ENCODE measurements at regions not wholly inside any gene's neighbourhood (a gene's known extent, or its start where the extent isn't known, plus 50 kb on each side); places are given as distances from the start of the nearest gene placed in this dataset.

- no peak for ATAC-seq
- no peak for TF ChIP-seq POLR2AphosphoS5 (IDR thresholded peaks at IDR 0.05)
- TF ChIP-seq EP300 (IDR thresholded peaks at IDR 0.05) = no peak
- TF ChIP-seq, protein P1, sequence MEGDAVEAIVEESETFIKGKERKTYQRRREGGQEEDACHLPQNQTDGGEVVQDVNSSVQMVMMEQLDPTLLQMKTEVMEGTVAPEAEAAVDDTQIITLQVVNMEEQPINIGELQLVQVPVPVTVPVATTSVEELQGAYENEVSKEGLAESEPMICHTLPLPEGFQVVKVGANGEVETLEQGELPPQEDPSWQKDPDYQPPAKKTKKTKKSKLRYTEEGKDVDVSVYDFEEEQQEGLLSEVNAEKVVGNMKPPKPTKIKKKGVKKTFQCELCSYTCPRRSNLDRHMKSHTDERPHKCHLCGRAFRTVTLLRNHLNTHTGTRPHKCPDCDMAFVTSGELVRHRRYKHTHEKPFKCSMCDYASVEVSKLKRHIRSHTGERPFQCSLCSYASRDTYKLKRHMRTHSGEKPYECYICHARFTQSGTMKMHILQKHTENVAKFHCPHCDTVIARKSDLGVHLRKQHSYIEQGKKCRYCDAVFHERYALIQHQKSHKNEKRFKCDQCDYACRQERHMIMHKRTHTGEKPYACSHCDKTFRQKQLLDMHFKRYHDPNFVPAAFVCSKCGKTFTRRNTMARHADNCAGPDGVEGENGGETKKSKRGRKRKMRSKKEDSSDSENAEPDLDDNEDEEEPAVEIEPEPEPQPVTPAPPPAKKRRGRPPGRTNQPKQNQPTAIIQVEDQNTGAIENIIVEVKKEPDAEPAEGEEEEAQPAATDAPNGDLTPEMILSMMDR (IDR thresholded peaks at IDR 0.05) = no peak
- no peak for TF ChIP-seq POLR2A (IDR thresholded peaks at IDR 0.05)
- 72 to 82% methylated on average over 4 to 10 of the region's 10 CpGs for WGBS, 2 donors (ENCODE audit: low coverage in 1 of 2)
- Histone ChIP-seq H3K36me3 (no peaks in the 10 kb centered on the region), H3K27ac (no peak overlapping the region), H3K4me1 (no peaks in the 10 kb centered on the region), H3K27me3 (no peaks in the 10 kb centered on the region), H3K9me3 (peaks cover 0 to under 1% (median 0%) of the 10 kb centered on the region in 3 donors), H3K4me3 (no peak overlapping the region)
Measured at GRCh38 chr6:1144842-1145767, 166.8 kb upstream of the FOXQ1 start.

DNA sequence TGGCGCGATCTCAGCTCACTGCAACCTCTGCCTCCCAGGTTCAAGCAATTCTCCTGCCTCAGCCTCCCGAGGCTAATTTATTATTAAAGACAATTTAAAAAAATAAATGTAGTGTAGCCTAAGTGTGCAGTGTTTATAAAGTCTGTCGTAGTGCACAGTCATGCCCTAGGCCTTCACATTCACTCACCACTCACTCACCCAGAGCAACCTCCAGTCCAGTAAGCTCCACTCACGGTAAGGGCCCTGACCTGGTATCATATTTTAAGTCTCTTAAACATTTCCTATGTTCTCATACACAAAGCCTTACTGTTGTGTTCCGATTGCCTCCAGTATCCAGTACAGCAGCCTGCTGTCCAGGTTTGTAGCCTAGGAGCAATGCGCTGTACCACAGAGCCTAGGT, 168.2 kb upstream of the FOXQ1 start:
- Histone ChIP-seq H3K4me1 (no peaks in the 10 kb centered on the region), H3K9me3 (peaks cover 0 to 9% (median 0%) of the 10 kb centered on the region in 3 donors), H3K27ac (no peak overlapping the region), H3K36me3 (no peaks in the 10 kb centered on the region), H3K4me3 (no peak overlapping the region), H3K27me3 (no peaks in the 10 kb centered on the region)
- WGBS, 2 donors (ENCODE audit: low coverage in 1 of 2) = 51% methylated on average over 7 of the region's 7 CpGs
- no peak for ATAC-seq
- TF ChIP-seq, protein P1 (IDR thresholded peaks at IDR 0.05) = no peak
- TF ChIP-seq POLR2A (IDR thresholded peaks at IDR 0.05) (no peak), POLR2AphosphoS5 (IDR thresholded peaks at IDR 0.05) (no peak), EP300 (IDR thresholded peaks at IDR 0.05) (no peak)

DNA sequence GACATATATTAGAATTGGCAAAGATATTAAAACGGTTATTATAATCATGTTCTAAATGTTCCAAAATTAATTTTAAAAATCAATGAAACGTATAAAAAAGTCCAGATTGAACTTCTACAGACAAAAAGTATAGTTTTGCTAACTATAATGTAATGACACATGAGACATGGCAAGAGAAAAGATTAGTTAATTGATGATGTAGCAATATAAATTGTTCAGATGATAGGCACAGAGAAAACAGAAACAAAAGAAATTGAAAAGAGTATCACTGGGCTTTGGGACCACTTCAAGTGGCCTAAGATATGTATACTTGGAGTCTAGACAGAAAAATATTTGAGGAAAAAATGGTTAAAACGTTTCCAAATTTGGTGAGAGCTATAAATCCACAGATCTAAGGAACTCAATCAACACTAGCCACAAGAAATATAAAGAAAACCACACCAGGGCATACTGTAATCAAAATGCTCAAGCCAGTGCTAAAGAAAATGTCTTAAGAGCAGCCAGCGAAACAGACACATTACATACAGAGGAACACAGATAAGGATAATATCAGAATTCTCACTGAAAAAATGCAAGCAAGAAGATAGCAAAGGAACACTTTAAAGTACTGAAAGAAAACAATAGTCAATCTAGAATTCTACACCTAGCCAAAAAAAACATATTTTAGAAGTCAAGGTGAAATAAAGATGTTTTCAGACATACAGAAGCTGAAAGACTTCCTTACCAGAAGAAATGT, 172.6 kb upstream of the FOXQ1 start:
- 81 to 88% methylated on average over 4 of the region's 4 CpGs for WGBS, 2 donors (ENCODE audit: low coverage in 1 of 2)
- H3K4me3 ChIP-seq = no peak overlapping the region
- H3K27me3 ChIP-seq = no peaks in the 10 kb centered on the region
- TF ChIP-seq POLR2A (IDR thresholded peaks at IDR 0.05) (no peak), EP300 (IDR thresholded peaks at IDR 0.05) (no peak), POLR2AphosphoS5 (IDR thresholded peaks at IDR 0.05) (no peak)
- TF ChIP-seq, protein P1 (IDR thresholded peaks at IDR 0.05) = no peak
- H3K9me3 ChIP-seq = peaks cover 0 to 9% (median 0%) of the 10 kb centered on the region in 3 donors
- H3K36me3 ChIP-seq = no peaks in the 10 kb centered on the region
- peaks cover 0 to 16% (median 0%) of the 10 kb centered on the region in 3 donors for H3K4me1 ChIP-seq
- no peak overlapping the region for H3K27ac ChIP-seq
- ATAC-seq = no peak

DNA sequence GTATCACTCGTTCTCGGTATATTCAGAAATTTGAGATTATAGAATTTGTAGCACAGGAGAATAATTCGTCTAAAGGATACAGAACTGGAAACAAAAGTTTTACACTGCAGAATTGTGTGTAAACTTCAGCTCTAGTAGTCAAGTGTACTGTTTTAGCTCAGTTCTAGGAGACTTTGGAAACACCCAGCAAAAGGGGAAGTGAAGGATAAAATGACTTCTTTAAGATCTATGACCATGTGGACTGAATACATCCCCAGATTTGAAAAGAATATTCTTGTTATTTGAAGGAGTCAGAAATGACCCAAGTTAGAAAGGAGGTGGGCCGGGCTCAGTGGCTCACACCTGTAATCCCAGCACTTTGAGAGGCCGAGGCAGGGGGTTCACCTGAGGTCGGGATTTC, 174.0 kb upstream of the FOXQ1 start:
- no peak overlapping the region for H3K4me3 ChIP-seq
- ATAC-seq = no peak
- no peaks in the 10 kb centered on the region for H3K36me3 ChIP-seq
- H3K27ac ChIP-seq = no peak overlapping the region
- peaks cover 0 to 9% (median 0%) of the 10 kb centered on the region in 3 donors for H3K9me3 ChIP-seq
- no peaks in the 10 kb centered on the region for H3K27me3 ChIP-seq
- peaks cover 0 to 16% (median 0%) of the 10 kb centered on the region in 3 donors for H3K4me1 ChIP-seq
- no peak for TF ChIP-seq POLR2AphosphoS5 (IDR thresholded peaks at IDR 0.05)
- no peak for TF ChIP-seq POLR2A (IDR thresholded peaks at IDR 0.05)
- TF ChIP-seq EP300 (IDR thresholded peaks at IDR 0.05) = no peak
- TF ChIP-seq, protein P1 (IDR thresholded peaks at IDR 0.05) = no peak
- 84% methylated on average over 6 of the region's 6 CpGs; no CpG with 5 or more reads in 1 of the 2 donors for WGBS, 2 donors (ENCODE audit: low coverage in 1 of 2)
